Tongue (tissue), 1 donor: ENCODE measurements at regions not wholly inside any gene's neighbourhood (a gene's known extent, or its start where the extent isn't known, plus 50 kb on each side); places are given as distances from the start of the nearest gene placed in this dataset.
"Not testable (repeated sequence)": the region's sequence is repeated elsewhere in the genome, so short reads cannot be mapped to it uniquely, and the experiment has no call there.

Source experiments
- DNase-seq: peaks from one replicate; pipeline ENCODE4 v3.0.0-alpha.2; 2015

DNA sequence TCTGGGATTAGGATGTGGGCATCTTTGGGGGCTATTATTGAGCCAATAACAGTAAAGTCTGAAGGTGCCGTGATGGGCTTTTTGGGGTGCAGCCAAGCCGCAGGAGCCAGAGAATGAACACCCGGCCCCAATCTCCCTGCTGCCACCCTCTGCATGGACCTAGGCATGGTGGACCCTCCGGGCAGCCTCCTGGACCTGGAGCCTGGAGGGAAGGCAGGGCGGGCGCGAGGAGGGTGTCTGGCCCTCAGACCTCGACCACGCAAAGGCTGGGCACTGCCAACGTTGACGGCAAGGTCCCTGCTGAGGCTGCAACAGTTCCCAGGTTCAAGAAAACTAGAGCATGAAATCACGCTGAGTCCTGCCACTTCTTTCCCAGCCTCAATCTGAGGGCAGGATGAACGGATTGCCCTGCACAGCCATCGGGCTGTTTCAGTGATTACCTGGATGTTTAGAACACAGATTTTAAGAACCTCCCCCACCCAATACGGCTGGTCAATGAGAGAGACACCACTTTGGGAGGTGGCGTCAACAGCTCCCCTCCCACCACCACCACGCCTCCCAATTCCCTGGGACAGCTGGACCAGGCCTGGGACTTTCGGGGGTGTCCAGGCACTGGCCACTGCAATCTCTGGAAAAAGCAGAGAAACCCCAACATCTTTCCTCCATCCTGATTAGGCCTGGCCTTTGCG lies 147.4 kb downstream of the NPIPB11 start:
- DNase-seq = not testable (repeated sequence)

DNA sequence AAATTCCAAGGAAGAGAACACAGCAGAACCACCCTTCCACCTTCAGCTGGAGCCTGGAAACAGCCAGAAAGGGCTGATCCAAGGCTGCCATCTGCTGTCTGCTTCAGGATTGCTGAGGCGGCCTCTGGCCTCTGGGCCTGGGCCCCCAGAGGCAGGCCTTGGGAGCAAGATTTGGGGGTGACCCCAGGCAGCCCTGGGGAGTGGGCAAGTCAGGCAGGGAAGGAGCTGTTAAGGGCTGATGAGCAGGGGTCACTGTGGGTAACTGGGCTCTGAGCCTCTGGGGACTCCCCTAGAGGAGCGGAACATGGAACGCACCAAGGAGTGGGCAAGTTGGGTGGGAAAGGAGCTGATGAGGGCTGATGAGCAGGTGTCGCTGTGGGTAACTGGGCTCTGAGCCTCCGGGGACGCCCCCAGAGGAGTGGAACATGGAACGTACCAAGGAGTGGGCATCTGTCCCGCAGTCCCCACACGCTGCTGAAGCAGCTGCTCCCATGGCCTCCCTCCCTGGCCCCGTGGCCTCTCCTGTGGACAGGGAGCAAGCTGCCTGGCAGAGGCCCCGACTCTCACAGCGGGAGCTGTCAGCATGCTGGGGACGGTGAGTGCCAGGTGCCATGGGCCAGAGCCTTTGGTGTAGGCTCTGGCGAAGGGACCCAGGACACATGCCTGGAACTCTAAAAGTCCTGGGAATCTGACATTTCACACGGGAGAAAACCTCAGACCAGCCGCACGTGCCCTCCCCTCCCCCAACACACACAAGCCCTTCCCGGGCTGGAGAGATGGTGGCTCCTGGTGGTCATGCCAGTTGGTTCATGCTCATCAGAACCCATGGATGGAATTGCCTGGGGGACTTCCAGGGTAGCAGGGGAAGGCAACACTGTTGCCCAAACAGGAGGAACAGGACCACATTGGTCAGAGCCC lies 148.8 kb downstream of the NPIPB11 start:
- DNase-seq = peak; percentile 72

DNA sequence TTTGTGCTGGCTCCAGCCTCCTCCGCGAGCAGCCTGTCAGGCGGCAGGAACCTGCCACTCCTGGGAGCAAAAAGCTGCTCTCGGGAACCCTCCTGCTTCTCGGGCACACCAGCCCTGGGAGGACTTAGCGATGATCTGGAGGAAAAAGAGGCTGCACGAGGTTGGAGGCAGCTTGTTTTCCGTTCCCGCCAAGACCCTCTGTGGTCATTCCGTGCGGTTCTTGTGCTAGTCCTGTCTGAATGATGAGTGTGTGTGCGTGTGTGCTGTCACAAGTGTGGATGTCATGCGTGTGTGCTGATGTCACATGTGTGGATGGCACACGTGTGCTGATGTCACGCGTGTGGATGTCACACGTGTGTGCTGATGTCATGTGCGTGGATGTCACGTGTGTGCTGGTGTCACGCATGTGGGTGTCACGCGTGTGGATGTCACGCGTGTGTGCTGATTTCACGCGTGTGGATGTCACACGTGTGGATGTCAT lies 150.0 kb downstream of the NPIPB11 start:
- no peak for DNase-seq

DNA sequence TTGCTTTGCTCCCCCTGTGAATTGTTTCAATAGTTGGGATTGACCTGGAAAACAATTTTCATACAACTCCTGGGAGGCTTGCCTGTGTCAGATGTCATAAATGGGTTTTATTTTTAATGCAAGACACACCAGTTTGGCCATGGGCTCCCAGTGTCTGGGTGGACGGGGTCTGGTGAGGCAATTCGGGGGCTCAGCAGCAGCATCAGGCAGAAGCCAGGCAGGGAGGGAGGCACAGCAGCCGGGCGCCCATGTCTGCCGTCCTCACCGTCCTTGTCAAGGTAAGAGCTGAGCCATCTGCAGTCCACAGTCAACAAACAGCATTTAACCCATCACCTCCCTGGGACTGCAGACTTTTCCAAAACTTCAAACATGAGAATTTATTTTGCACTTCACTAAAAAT lies 150.6 kb downstream of the NPIPB11 start:
- DNase-seq = not testable (repeated sequence)

DNA sequence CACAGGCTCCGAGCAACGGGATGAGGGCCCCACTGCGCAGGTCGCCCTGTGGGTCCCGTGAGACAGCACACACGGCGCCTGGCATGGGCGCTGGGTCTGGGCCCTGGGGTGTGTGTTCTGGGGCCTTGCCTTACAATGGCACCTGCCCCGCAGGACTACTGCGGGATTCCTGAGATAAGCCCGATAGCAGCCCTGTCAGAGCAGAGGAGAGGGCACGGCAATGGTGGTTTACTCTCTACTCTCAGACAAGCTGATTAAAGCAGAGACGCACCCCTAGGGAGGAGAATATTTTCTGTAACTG lies 151.1 kb downstream of the NPIPB11 start:
- not testable (repeated sequence) for DNase-seq

DNA sequence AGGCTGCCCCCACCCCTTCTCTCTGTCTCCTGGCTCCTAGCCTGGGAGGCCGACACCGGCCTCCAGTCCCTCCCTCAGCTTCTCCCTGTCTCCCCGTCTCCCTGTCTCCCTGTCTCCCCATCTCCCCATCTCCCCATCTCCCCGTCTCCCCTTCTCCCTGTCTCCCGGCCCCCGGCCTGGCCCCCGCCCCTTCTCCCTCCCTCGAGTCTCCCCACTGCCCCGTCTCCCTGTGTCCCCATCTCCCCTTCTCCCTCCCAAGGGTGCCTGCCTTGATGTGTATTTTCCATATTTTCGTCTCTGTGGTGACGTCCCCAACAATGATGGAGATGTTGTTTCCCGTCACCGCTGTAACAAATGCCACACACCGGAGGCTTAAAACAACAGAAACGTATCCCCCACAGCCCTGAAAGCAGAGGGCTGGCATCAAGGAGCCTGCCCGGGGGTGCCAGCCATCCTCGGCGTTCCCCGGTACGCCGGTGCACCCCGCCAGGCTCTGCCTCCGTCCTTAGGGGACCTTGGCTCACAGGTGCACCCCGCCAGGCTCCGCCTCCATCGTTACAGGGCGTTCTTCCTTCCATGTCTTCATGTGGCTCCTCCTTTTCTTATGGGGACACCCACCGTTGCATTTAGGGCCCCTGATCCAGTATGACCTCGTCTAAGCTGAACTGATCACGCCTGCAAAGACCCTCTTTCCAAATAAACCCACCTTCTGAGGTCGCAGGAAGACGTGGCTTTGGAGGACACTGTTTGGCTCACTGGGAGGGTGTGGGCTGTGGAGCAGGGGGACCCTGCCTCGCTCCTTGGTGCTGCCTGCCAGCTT lies 151.6 kb downstream of the NPIPB11 start:
- no peak for DNase-seq

DNA sequence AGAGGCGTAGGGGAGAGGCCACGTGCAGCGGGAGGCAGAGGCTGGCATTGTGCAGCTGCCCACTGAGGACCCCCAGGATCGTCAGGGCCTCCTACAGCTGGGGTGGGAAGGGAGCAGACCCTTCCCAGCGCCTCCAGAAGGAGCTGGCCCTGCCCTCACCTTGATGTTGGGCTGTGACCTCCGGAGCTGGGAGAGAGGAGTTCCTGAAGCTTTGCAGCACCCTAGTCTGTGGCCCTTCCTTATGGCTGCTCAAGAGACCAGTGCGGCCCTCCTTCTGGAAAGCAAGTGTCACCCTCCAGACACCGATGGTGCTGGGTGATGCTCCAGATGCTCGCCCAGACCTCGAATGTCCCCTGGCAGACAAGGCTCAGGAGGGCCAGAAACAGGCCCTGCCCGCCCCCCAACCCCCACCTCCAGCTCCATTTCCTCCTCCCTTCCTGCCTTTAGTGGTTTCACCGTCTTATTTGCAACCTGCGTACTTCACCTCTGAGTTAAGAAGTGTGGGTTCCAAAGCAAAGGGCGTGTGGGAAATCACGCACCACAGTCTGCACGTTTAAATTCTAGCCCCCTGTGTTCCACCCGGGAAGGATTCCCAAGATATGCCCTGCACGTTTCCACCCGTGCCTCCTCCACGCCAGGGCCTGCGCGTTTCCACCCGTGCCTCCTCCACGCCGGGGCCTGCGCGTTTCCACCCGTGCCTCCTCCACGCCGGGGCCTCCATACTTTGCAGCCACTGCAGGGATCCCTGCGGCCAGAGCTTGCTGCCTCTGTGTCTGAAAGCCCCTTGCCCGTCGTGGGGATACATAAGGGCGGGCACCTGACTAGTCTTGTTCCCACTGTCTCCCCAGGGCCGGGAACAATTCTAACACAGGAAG lies 152.6 kb downstream of the NPIPB11 start:
- not testable (repeated sequence) for DNase-seq

DNA sequence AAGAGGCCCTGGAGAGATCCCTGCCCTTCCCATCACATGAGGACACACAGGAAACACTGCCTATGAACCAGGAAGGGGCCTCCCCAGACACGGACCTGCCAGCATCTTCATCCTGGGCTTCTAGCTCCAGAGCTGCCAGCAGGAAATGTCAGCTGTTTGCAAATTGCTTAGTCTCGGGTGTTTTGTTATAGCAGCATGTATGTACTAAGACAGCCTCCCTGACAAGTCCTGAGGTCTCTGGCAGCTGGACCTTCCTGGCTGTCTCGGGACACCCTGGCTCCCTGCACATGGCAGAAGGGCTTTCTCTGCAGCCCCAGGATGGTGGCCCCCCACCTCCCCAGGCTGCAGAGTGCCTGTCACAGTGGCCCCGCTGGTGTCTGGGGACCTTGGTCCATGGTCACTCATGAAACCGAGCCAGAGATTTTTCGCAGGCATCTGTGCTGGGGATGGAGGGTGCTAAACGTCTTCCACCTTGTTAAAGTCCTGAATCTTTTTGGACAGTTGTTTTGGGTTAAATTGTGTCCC lies 153.4 kb downstream of the NPIPB11 start:
- DNase-seq = not testable (repeated sequence)

DNA sequence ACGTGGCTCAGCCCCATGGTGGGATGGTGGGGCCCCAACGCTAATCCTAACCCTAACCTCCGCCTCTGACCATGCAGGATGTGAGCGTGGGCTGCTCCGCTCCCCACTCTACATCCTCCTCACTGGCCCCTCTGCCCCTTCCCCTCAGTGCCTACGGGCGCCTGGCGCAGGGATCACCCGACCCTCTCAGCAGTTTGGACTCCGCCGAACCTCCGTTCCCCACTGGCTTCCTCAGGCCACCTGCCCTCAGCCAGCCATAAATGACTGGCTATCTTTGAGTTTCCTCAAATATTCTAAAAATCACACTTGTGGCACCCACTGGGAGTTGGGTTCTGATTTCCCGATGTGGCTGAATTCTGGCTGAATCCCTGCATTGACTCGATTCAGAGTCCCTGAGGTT lies 154.2 kb downstream of the NPIPB11 start:
- not testable (repeated sequence) for DNase-seq

DNA sequence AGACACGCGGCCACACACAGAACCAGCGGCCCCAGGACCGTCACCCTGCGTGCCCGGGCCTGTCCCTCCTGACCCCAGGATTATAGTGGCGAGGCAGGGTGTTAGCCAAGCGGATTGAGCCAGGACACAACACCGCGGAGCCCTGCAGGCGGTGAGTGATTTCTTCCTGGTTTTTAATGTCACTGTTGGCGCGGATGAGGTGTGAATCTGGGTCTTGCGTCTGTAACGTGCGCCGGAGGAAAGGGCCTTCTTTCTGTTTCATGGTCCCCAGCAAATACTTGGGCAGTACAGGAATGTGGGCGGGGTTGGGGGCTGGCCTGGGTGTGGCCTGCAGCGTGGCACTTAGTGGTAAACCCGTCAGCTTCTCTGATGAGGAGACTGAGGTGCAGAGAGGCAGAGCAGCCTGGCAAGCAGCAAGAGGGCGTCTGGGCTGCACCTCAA lies 154.9 kb downstream of the NPIPB11 start:
- peak; percentile 27 for DNase-seq

DNA sequence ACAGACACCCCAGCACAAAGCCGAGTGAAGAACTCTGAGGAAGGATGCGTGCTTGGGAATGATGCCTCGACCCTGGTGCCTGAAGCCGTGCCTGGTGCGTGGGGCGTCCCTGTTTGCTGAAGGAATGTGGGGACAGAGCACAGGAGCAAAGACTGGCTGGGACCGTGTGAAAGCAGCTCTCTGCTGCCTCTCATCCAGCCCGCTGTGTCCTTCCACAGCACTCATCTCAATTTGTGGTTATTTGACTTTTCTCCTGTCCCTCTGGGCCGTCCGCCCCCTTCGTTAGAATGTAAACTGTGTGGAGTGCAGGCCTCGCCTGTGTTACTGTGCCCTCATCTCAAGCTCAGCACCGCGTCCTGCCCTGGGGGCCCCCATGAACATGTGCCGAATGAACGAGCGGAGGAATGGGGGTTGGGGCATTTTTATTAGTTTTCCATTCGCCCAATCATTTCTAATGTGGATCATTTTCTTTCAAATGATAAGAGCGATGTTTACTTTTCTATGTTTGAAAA lies 155.5 kb downstream of the NPIPB11 start:
- DNase-seq = not testable (repeated sequence)

DNA sequence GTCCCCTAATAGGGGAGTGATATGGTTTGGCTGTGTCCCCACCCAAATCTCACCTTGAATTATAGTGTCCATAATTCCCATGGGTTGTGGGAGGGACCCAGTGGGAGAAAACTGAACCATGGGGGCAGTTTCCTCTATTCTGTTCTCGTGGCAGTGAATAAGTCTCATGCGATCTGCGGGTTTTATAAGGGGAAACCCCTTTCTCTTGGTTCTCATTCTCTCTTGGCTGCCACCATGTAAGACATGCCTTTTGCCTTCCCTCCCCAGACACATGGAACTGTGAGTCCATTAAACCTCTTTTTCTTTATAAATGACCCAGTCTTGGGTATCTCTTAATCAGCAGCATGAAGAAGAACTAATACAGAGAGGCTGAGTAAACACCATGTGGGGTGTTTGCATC lies 156.0 kb downstream of the NPIPB11 start:
- DNase-seq = not testable (repeated sequence)

DNA sequence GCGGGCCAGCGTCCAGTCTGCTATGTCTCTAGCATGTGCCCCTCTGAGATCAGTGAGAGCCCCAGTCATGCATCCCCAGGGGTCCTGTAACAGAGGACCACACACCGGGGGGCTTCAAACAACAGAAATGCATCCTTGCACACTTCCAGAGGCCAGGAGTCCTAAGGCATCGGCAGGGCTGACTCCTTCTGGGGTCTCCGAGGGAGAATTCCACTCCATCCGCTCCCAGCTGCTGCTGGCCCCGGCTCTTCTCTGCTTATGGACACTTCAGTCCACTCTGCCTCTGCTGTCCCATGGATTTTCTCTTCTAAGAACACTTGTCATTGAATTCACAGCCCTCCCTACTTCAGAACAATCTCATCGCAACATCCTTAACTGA lies 157.6 kb downstream of the NPIPB11 start:
- DNase-seq = not testable (repeated sequence)

DNA sequence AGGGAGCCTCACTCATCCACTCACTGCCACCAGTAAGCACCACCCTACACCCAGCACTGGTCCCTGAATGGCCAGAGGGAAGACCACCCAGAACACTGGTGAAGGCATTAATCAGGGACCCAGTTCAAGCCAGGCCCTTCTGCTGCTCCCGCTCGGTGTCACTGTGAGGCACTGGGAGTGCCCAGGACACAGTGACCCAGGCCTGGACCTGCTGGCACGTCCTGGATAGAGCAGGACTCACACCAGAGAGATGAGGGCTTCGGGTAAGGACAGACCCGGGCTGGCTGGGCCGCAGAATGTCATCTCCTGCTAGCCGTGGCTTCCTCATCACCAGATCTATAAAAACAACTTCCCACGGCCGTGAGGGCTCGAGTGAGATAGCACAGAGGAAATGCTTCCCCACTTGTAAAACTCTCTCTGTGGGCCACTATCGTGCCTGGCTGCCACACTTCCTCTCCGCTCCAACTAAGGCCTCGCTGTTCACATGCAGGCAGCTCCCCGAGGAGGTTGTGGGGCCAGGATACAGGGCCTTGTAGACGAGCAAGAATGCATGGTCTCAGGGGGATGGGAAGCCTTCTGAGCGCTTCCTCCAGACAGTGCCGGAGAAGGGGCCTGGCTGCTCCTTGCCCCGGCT lies 158.1 kb downstream of the NPIPB11 start:
- not testable (repeated sequence) for DNase-seq

DNA sequence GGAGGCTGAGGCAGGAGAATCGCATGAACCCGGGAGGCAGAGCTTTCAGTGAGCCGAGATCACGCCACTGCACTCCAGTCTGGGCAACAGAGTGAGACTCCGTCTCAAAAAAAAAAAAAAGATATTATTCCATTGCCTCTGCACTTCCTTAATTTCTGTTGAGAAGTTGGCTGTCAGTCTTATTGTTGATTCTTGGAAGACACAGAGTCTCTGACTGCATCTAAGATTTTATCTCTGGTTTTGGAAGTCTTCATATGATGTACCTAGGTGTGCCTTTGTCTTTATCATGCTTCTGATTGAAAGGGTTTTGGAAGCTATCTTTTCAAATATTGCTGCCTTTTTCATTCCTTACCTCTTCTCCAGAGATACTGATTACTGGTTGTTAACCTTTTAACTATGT lies 160.4 kb downstream of the NPIPB11 start:
- not testable (repeated sequence) for DNase-seq

DNA sequence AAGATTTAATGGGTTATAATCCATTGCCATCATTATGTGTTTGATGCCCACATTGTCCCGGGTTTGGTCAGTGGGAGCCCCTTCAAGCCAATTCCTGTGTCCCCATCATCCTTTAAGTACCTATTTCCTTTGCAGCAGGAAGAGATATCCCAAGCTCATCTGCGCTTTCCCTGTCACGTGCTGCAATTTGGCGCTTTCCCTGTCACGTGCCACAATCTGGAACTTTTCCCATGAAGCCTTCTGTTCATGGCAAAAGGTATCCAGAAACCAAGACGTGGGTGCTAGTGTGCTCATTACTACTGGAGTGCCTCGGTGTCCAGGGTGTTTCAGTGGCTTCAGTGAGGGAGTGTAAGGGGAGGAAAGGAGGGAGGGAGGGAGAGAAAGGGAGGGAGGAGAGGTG lies 168.5 kb downstream of the NPIPB11 start:
- no peak for DNase-seq

DNA sequence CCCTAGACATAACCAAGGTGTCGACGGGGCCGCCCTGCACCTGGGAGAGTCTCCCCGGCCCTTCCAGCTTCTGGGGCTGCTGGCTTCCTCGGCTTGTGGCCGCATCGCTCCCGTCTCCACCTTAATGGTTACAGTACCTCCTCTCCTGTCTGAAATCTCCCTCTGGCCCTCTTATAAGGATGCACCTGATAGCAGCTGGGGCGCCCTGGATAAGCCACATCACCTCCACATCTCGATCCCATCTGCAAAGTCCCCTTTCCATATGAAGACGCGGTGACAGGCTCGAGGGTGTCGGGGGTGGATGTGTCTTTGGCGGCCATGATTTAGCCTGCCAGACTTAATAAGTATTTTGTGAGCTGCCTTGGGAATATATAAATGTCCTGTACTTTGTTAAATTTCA lies 169.0 kb downstream of the NPIPB11 start:
- not testable (repeated sequence) for DNase-seq

DNA sequence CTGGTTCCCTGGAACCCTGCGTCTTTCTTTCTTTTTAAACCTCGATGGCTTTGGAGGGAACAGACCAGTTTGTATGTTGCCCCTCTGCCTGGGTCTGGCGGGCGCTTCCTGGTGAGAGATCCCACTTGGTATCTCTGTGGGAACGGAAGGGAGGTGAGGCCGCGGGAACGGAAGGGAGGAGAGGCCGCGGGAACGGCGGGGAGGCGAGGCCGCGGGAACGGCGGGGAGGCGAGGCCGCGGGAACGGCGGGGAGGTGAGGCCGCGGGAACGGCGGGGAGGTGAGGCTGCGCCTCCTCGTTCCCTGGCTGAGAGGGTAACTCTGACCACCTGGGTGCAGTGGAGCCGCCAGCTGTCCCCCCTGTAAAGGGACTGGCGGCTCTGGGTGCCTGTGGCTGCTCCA lies 169.5 kb downstream of the NPIPB11 start:
- not testable (repeated sequence) for DNase-seq

DNA sequence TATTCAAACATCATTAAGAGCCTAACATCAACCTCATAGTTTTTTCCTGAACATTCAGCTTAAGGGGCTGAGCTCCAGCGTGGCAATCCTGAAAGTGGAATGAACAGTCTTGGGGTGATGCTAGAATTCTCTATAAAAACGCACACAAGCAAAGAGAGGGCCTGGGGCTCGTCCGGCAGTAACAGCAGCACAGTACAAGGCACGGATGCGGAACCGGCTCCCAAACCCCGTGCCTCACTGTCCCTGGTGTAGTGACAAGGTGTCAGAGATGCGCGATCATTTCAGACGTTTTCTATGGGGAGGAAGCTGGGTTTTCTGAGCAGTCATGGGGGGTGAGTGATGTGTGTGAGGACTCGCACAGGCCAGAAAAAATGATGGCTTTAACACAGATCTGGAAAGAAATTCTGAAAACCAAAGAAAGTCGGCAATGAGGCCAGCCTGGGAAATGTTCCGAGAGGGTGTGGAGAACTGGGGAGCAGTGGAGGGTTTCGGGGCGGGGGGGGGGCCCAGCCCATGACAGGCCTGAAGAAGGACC lies 170.6 kb downstream of the NPIPB11 start:
- not testable (repeated sequence) for DNase-seq
